ENCODE measurements at regions not wholly inside any gene's neighbourhood (a gene's known extent, or its start where the extent isn't known, plus 50 kb on each side); places are given as distances from the start of the nearest gene placed in this dataset.

DNA sequence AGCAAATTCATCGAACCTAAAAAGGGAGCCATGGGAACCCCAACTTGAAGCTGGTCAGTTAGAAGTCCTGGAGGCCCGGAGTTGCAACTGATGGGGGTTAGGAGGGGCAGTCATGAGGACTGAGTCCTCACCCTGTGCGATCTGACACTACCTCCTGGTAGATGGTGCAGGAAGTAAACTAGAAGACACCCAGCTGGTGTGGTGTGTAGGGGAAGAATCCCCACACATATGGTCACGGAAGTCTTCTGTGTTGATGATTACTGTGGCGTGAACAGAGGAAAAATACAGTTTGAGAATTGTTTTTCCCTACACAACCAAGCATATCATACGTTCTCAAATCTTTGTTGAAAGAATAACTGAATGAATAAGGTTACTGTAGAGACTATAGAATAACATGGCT lies 164.6 kb upstream of the KCTD7 start:
- Histone ChIP-seq H3K4me1 (ENCODE audit: control insufficient read depth, insufficient read depth, low read length) (peaks cover 1% of the 10 kb centered on the region; the same call in 1 of the 2 replicates), H3K4ac (ENCODE audit: low read depth, low read length) (no peak overlapping the region), H3K27me3 (ENCODE audit: control insufficient read depth, insufficient read depth, low read length) (no peaks in the 10 kb centered on the region), H3K36me3 (ENCODE audit: control insufficient read depth, insufficient read depth, low read length) (no peaks in the 10 kb centered on the region), H2BK5ac (ENCODE audit: low read depth, low read length, poor library complexity, severe bottlenecking) (no peak overlapping the region), H2AK9ac (replicated peaks; ENCODE audit: low read depth, low read length, poor library complexity) (no peak overlapping the region), H3K4me3 (ENCODE audit: insufficient read depth, low read depth, low read length) (no peak overlapping the region), H3K56ac (ENCODE audit: extremely low read depth, insufficient read depth, low read length) (no peak overlapping the region), H2BK20ac (ENCODE audit: low read depth, low read length) (no peak overlapping the region), H3K4me2 (ENCODE audit: low read depth, low read length) (no peak overlapping the region), H4K8ac (ENCODE audit: low read depth in 2 of 2, low read length in 2 of 2) (no peak overlapping the region), H4K91ac (ENCODE audit: insufficient read depth, low read depth, low read length) (no peak overlapping the region), H2AFZ (replicated peaks; ENCODE audit: low read length, poor library complexity) (no peak overlapping the region), H3K9me3 (ENCODE audit: control insufficient read depth, insufficient read depth, low read length) (no peaks in the 10 kb centered on the region), H3K18ac (ENCODE audit: low read depth, low read length) (no peak overlapping the region), H2BK15ac (ENCODE audit: low read depth, low read length) (no peak overlapping the region), H3K79me1 (ENCODE audit: low read depth in 1 of 2, low read length in 2 of 2) (no peaks in the 10 kb centered on the region), H2AK5ac (ENCODE audit: low read depth, low read length) (no peak overlapping the region), H3K9ac (ENCODE audit: low read depth, low read length) (no peak overlapping the region), H4K20me1 (ENCODE audit: insufficient read depth, low read length) (no peaks in the 10 kb centered on the region), H2BK120ac (ENCODE audit: low read depth, low read length) (no peak overlapping the region), H3K9me1 (ENCODE audit: insufficient read depth, low read length) (no peaks in the 10 kb centered on the region), H3K27ac (ENCODE audit: insufficient read depth, low read length) (no peak overlapping the region), H3K23ac (ENCODE audit: low read depth, low read length) (no peak overlapping the region), H3K14ac (replicated peaks; ENCODE audit: low read depth, low read length) (no peak overlapping the region; the same call in 1 of the 2 replicates), H4K5ac (ENCODE audit: low read depth, low read length) (no peak overlapping the region)
- POLR2A ChIA-PET (ENCODE audit: unreplicated experiment): no interaction called here
- CTCF ChIA-PET: no interaction called here
- intact Hi-C loops (cut with micrococcal nuclease) (no loop called here), dilution Hi-C loops (cut with HindIII; ENCODE audit: low sequenced_read_pairs, unreplicated experiment) (no loop called here), in situ Hi-C loops (cut with MboI; ENCODE audit: low sequenced_read_pairs) (no loop called here)
- ATAC-seq (ENCODE audit: low read depth) (no peak), DNase-seq (no peak)
- TF ChIP-seq RAD21 (IDR thresholded peaks at IDR 0.05; ENCODE audit: low read length) (no peak), NFE2L2 (IDR thresholded peaks at IDR 0.05; ENCODE audit: low read depth, low read length) (no peak), MAZ (IDR thresholded peaks at IDR 0.05; ENCODE audit: borderline replicate concordance, low read depth, low read length) (no peak), POLR2A (IDR thresholded peaks at IDR 0.05; ENCODE audit: low read depth, low read length) (no peak), MAFK (IDR thresholded peaks at IDR 0.05; ENCODE audit: low read depth, low read length) (no peak), FOS (IDR thresholded peaks at IDR 0.05; ENCODE audit: low read depth, low read length) (no peak), CHD1 (IDR thresholded peaks at IDR 0.05; ENCODE audit: low read depth, low read length) (no peak), RFX5 (IDR thresholded peaks at IDR 0.05; ENCODE audit: low read depth, low read length) (no peak), MXI1 (IDR thresholded peaks at IDR 0.05; ENCODE audit: borderline replicate concordance, low read depth, low read length) (no peak), BHLHE40 (IDR thresholded peaks at IDR 0.05; ENCODE audit: low read depth, low read length) (no peak), RCOR1 (IDR thresholded peaks at IDR 0.05; ENCODE audit: insufficient replicate concordance, low read length) (no peak), CEBPB (IDR thresholded peaks at IDR 0.05; ENCODE audit: low read depth, low read length) (no peak), SMC3 (IDR thresholded peaks at IDR 0.05; ENCODE audit: low read depth, low read length) (no peak)
- TF ChIP-seq, protein P1, sequence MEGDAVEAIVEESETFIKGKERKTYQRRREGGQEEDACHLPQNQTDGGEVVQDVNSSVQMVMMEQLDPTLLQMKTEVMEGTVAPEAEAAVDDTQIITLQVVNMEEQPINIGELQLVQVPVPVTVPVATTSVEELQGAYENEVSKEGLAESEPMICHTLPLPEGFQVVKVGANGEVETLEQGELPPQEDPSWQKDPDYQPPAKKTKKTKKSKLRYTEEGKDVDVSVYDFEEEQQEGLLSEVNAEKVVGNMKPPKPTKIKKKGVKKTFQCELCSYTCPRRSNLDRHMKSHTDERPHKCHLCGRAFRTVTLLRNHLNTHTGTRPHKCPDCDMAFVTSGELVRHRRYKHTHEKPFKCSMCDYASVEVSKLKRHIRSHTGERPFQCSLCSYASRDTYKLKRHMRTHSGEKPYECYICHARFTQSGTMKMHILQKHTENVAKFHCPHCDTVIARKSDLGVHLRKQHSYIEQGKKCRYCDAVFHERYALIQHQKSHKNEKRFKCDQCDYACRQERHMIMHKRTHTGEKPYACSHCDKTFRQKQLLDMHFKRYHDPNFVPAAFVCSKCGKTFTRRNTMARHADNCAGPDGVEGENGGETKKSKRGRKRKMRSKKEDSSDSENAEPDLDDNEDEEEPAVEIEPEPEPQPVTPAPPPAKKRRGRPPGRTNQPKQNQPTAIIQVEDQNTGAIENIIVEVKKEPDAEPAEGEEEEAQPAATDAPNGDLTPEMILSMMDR (conservative IDR thresholded peaks at IDR 0.05; ENCODE audit: low read depth, low read length): no peak
- TF ChIP-seq, protein P2, sequence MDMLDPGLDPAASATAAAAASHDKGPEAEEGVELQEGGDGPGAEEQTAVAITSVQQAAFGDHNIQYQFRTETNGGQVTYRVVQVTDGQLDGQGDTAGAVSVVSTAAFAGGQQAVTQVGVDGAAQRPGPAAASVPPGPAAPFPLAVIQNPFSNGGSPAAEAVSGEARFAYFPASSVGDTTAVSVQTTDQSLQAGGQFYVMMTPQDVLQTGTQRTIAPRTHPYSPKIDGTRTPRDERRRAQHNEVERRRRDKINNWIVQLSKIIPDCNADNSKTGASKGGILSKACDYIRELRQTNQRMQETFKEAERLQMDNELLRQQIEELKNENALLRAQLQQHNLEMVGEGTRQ (IDR thresholded peaks at IDR 0.05; ENCODE audit: low read depth, low read length): no peak
- TF ChIP-seq, protein P3, sequence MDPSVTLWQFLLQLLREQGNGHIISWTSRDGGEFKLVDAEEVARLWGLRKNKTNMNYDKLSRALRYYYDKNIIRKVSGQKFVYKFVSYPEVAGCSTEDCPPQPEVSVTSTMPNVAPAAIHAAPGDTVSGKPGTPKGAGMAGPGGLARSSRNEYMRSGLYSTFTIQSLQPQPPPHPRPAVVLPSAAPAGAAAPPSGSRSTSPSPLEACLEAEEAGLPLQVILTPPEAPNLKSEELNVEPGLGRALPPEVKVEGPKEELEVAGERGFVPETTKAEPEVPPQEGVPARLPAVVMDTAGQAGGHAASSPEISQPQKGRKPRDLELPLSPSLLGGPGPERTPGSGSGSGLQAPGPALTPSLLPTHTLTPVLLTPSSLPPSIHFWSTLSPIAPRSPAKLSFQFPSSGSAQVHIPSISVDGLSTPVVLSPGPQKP (IDR thresholded peaks at IDR 0.05; ENCODE audit: borderline replicate concordance, low read depth, low read length): no peak
- WGBS, 2 experiments (ENCODE audit: extremely low coverage in 2 of 2, insufficient read length in 1 of 2): no CpG with 5 or more reads among the region's 6 CpGs
- BruUV-seq (replicated peaks): no TSS peak
